ENCODE measurements at regions not wholly inside any gene's neighbourhood (a gene's known extent, or its start where the extent isn't known, plus 50 kb on each side); places are given as distances from the start of the nearest gene placed in this dataset.

DNA sequence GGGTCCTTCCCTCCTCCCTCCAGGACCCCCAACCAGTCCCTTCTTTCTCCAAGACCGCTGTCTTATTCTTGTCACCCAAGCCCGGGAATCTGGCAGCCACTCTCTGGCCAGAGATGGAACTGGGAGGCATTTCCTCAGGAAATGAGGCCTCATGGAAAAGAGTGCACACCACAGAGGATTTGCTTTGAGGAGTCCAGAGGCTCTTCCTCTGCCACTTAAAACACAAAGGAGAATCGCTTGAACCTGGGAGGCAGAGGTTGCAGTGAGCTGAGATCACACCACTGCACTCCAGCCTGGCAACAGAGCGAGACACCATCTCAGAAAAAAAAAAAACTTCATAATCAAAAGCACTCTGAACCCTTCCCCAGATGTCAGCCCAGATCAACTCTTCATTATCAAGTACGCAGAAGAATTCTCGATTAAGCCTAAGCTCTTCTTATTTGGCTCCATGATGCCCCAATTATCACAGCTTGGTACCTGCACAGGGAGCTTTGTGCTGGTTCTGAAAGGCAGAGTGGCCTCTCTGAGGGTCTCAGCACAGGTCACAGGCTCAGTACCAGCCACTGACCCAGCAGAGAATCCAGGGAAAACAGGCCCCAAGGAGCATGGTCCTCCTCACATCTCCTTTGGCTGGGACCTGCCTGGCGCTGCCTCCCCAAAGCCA lies 82.9 kb upstream of the MAFB start:
- no peak for TF ChIP-seq EZH2phosphoT487 (IDR thresholded peaks at IDR 0.05; ENCODE audit: borderline replicate concordance, low read length)
- TF ChIP-seq, protein P1, sequence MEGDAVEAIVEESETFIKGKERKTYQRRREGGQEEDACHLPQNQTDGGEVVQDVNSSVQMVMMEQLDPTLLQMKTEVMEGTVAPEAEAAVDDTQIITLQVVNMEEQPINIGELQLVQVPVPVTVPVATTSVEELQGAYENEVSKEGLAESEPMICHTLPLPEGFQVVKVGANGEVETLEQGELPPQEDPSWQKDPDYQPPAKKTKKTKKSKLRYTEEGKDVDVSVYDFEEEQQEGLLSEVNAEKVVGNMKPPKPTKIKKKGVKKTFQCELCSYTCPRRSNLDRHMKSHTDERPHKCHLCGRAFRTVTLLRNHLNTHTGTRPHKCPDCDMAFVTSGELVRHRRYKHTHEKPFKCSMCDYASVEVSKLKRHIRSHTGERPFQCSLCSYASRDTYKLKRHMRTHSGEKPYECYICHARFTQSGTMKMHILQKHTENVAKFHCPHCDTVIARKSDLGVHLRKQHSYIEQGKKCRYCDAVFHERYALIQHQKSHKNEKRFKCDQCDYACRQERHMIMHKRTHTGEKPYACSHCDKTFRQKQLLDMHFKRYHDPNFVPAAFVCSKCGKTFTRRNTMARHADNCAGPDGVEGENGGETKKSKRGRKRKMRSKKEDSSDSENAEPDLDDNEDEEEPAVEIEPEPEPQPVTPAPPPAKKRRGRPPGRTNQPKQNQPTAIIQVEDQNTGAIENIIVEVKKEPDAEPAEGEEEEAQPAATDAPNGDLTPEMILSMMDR (IDR thresholded peaks at IDR 0.05; ENCODE audit: low read depth, low read length, poor library complexity, severe bottlenecking) = no peak
- Histone ChIP-seq H3K36me3 (ENCODE audit: control insufficient read depth, low read length) (no peaks in the 10 kb centered on the region), H3F3A (ENCODE audit: control insufficient read depth, insufficient read depth) (no peaks in the 10 kb centered on the region), H3K4me2 (ENCODE audit: low read length) (no peak overlapping the region), H3K9me2 (replicated peaks; ENCODE audit: control insufficient read depth, low read length) (no peaks in the 10 kb centered on the region), H3K4me1 (ENCODE audit: control insufficient read depth, low read length) (peaks cover 20% of the 10 kb centered on the region), H4K20me1 (ENCODE audit: control insufficient read depth, insufficient read depth, low read depth, low read length) (no peaks in the 10 kb centered on the region), H3K9me3 (ENCODE audit: control insufficient read depth, insufficient read depth, low read length) (no peaks in the 10 kb centered on the region), H3K79me2 (ENCODE audit: control insufficient read depth, low read length) (no peaks in the 10 kb centered on the region), H3K27ac (ENCODE audit: low read depth, low read length) (no peak overlapping the region), H3K4me3 (ENCODE audit: low read length) (no peak overlapping the region), H3K27me3 (ENCODE audit: control insufficient read depth, low read length) (no peaks in the 10 kb centered on the region)

DNA sequence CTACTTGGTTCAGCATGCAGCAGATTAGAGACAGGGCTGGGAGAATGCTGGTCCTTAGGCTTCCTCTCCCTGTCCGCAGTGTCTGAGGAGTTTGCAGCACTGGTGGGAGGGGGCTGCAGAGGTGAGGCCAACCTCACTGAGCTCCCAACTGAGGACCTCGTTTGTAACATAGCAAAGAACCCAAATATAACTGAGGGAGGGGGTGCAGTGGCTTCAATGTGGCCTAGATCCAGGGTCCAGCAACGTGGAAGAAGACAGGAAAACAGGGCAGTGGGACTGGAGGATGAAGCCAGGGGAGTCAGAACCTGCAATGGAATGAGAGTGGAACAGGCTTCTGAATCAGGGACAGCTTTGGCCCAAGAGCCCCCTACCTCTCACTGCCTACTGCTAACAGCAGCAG lies 84.3 kb upstream of the MAFB start:
- Histone ChIP-seq H3K27ac (ENCODE audit: low read depth, low read length) (no peak overlapping the region), H3K79me2 (ENCODE audit: control insufficient read depth, low read length) (no peaks in the 10 kb centered on the region), H3K9me2 (replicated peaks; ENCODE audit: control insufficient read depth, low read length) (no peaks in the 10 kb centered on the region), H3F3A (ENCODE audit: control insufficient read depth, insufficient read depth) (peaks cover under 1% of the 10 kb centered on the region; the same call in 1 of the 2 replicates), H3K9me3 (ENCODE audit: control insufficient read depth, insufficient read depth, low read length) (no peaks in the 10 kb centered on the region), H3K27me3 (ENCODE audit: control insufficient read depth, low read length) (no peaks in the 10 kb centered on the region), H3K4me2 (ENCODE audit: low read length) (no peak overlapping the region), H4K20me1 (ENCODE audit: control insufficient read depth, insufficient read depth, low read depth, low read length) (no peaks in the 10 kb centered on the region), H3K4me1 (ENCODE audit: control insufficient read depth, low read length) (peaks cover 30% of the 10 kb centered on the region), H3K36me3 (ENCODE audit: control insufficient read depth, low read length) (no peaks in the 10 kb centered on the region), H3K4me3 (ENCODE audit: low read length) (no peak overlapping the region)
- TF ChIP-seq EZH2phosphoT487 (IDR thresholded peaks at IDR 0.05; ENCODE audit: borderline replicate concordance, low read length) = no peak
- TF ChIP-seq, protein P1 (IDR thresholded peaks at IDR 0.05; ENCODE audit: low read depth, low read length, poor library complexity, severe bottlenecking) = no peak

GRCh38 chr20:40774252-40774651 lies 85.2 kb upstream of the MAFB start:
- TF ChIP-seq, protein P1 (IDR thresholded peaks at IDR 0.05; ENCODE audit: low read depth, low read length, poor library complexity, severe bottlenecking) = no peak
- TF ChIP-seq EZH2phosphoT487 (IDR thresholded peaks at IDR 0.05; ENCODE audit: borderline replicate concordance, low read length) = no peak
- Histone ChIP-seq H3K36me3 (ENCODE audit: control insufficient read depth, low read length) (no peaks in the 10 kb centered on the region), H3K9me3 (ENCODE audit: control insufficient read depth, insufficient read depth, low read length) (no peaks in the 10 kb centered on the region), H3K9me2 (replicated peaks; ENCODE audit: control insufficient read depth, low read length) (no peaks in the 10 kb centered on the region), H3K27ac (ENCODE audit: low read depth, low read length) (no peak overlapping the region), H3K4me1 (ENCODE audit: control insufficient read depth, low read length) (peaks cover 39% of the 10 kb centered on the region), H3K27me3 (ENCODE audit: control insufficient read depth, low read length) (no peaks in the 10 kb centered on the region), H4K20me1 (ENCODE audit: control insufficient read depth, insufficient read depth, low read depth, low read length) (no peaks in the 10 kb centered on the region), H3F3A (ENCODE audit: control insufficient read depth, insufficient read depth) (peaks cover 7% of the 10 kb centered on the region), H3K79me2 (ENCODE audit: control insufficient read depth, low read length) (no peaks in the 10 kb centered on the region), H3K4me2 (ENCODE audit: low read length) (no peak overlapping the region), H3K4me3 (ENCODE audit: low read length) (no peak overlapping the region)
